ENCODE measurements at regions not wholly inside any gene's neighbourhood (a gene's known extent, or its start where the extent isn't known, plus 50 kb on each side); places are given as distances from the start of the nearest gene placed in this dataset.

DNA sequence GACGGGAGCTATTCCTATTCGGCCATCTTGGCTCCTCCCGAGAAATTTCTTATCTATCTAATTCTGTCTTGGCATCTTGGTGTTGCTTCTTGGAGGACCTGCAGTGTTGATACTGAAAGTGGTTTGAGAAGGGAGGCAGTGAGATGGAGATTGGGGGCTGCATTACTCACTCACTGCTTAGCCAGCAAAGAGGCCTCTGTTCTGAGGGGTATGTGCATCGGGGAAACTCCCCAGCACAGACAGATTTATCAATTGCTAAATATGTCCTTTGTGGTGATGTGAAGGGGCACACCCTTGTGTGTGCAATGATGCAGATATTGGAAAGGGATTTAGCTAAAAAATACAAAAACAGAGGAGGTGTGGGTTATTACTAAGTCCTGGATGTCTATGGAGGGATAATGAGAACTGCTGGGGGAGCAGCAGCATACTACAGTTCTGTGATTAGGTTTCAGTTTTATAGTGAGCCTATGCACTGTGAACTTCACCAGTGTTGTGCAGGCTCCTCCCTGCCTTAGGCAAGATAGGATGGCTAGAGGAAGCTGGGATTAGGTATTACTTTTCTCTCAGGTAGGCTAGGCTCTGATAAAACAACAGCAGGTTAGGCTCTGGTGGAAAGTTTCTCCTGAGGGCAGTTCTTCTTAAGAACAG, 279.0 kb downstream of the HS3ST1 start:
- no peak for TF ChIP-seq CTCF (IDR thresholded peaks at IDR 0.05)
- no peak for TF ChIP-seq POLR2A (IDR thresholded peaks at IDR 0.05)

Measured in body of pancreas (tissue), 4 donors.